Retina (tissue), 1 donor: ENCODE measurements at regions not wholly inside any gene's neighbourhood (a gene's known extent, or its start where the extent isn't known, plus 50 kb on each side); places are given as distances from the start of the nearest gene placed in this dataset.
"Not testable (repeated sequence)": the region's sequence is repeated elsewhere in the genome, so short reads cannot be mapped to it uniquely, and the experiment has no call there.

ENCODE experiments used
- DNase-seq: peaks from one replicate; pipeline ENCODE4 v3.0.0-alpha.2; 2016

GRCh38 chr19:30804751-30805150 is 432.6 kb downstream of the ZNF536 start:
- no peak for DNase-seq

DNA sequence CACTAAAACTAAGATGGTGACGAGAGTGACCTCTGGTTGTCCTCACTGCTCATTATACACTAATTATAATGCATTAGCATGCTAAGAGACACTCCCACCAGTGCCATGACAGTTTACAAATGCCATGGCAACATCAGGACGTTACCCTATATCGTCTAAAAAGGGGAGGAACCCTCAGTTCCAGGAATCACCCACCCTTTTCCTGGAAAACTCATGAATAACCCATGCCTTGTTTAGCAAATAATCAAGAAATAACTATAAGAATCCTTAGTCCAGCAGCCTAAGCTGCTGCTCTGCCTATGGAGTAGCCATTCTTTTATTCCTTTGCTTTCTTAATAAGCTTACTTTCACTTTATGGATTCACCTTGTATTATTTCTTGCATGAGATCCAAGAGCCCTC is 432.1 kb downstream of the ZNF536 start:
- not testable (repeated sequence) for DNase-seq

DNA sequence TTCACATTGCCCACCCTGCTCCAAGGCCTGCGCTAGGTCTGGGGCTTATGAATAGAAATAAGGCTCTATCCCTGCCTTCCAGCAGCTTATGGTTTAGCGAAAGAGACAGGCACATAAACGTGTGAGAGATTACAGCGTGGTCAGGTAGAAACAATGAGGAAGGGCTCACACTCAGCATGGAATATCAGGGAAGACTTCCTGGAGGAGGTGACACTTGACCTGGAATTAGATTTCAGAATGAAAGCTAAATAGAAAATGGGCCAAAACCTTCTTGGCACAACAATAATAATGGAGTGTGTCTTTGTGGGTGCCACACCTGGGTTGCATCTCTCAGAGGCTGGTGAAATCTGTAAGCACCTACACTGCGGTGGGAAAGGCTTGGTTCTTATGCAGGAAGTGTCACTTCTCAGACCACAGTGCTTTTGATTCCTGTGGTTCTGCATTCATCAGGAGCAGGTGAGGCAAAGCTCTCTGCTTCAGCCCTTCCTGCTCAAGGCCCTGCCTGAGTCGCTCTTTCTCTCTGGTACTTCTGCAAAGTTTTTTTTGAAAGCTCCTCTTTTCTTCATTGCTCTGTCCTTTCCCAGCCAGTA is 430.3 kb downstream of the ZNF536 start:
- DNase-seq: no peak

DNA sequence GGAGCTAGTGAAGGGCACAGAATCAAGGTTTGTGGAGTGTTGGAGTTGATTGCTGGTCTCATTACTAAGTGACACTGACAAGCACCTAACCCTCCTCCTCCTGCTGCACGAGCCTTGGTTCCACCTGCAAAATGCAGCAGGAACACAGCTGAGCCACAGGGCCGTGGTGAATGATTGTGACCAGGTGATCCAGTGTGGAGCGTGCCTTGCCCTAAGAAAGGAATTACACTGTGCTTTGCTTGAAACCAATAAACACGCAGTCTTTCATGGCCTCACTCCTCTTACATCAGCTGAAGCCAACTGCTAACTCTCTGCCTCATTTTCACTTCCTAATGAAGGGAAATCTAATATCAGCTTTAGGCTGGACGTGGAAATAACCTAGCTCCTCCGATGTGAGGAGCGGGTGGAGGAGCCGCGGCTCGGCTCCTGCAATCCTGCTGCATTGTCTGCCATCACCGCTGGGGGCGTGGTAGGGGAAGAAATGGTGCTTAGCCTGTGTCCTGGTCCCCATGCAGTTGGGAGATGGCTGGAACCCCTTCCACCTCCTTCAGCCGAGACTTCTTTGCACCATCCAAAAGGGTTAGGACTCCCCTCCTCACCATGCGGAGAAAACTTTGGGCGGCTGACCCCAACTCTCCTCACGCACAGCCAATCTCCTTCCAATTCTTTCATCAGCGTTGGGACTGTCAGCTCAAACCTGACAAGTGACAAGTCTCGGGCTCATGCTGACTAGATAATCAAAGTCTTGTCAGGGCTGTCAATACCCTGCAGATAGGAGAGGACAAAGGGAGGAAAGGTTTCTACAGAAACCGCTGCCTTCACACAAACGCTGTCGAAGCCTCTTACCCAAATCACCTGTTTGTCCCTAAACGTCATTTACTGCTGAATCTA is 427.9 kb downstream of the ZNF536 start:
- DNase-seq: peak; percentile 69

DNA sequence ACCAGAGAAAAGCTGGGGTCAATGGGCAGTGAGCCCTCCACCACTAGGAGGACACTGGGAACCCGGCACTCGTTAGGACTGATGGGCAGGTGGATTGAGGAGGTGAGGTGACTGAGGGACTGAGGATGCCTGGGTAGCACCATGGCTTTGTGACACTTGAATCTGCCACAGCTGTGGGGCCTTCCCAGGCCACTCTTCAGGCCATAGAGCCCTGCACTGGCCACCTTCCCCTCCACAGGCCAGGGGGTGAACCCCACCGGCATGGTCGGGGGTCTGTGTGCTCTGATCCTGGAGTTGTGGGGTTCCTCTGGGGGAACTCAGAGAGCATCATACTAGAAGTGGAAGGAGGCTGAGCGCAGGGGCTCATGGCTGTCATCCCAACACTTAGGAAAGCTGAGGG is 423.5 kb downstream of the ZNF536 start:
- no peak for DNase-seq

GRCh38 chr19:30792561-30793505 is 420.6 kb downstream of the ZNF536 start:
- no peak for DNase-seq

DNA sequence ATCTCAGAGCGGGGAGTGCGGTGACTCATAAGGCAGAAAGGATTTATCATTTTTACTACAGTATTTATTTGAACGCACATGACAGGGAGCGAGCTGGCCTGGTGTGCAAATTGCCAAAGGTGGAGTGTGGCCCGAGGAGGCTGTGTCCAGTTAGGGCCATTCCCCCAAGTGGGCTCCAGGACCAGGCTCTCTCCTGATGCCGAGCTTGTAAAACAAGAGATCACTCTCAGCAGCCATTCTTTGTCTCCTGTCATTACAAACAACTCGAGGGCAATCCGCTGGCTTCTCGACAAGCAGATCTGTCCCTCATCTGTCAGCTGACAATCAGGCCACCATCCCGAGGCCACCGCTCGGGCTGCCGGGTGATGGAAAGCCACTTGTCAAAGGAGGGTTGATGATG is 418.9 kb downstream of the ZNF536 start:
- no peak for DNase-seq

- DNase-seq: no peak
Measured at GRCh38 chr19:30790056-30790680, 418.0 kb downstream of the ZNF536 start.

- DNase-seq: no peak
Measured at GRCh38 chr19:30788105-30788765, 416.1 kb downstream of the ZNF536 start.

GRCh38 chr19:30785458-30786137 is 413.4 kb downstream of the ZNF536 start:
- no peak for DNase-seq

DNA sequence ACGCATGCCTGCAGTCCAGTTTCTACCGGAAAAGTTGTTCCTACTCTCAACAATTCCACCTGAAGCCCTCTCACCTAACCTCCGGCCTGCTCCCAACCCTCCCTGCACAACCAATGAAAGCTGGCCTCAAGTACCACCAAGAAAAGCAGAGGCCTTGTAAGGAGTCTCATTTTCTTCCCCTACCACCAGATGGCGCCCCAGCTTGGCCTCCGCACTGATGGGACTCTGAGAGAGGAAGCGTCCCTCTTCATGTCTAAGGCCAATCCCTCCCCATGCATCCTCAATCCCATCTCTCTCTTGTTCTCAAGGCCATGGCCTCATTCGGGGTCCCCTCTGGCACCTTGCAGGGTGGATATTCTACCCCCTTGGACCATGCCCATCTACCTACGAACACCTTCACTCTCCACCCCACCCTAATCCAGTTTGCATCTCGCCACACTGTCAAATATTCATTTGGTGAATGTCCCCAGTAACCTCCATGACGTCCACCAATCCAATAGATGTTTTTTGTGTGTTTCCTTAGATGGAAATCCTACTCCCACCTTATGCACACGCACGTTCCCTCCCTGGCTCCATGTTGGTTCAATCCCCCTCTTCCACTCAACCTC is 412.8 kb downstream of the ZNF536 start:
- DNase-seq: no peak

- DNase-seq: no peak
Measured at GRCh38 chr19:30783936-30784335, 411.8 kb downstream of the ZNF536 start.

- DNase-seq: no peak
Measured at GRCh38 chr19:30783212-30783611, 411.0 kb downstream of the ZNF536 start.

GRCh38 chr19:30781519-30781918 is 409.3 kb downstream of the ZNF536 start:
- DNase-seq: no peak

DNA sequence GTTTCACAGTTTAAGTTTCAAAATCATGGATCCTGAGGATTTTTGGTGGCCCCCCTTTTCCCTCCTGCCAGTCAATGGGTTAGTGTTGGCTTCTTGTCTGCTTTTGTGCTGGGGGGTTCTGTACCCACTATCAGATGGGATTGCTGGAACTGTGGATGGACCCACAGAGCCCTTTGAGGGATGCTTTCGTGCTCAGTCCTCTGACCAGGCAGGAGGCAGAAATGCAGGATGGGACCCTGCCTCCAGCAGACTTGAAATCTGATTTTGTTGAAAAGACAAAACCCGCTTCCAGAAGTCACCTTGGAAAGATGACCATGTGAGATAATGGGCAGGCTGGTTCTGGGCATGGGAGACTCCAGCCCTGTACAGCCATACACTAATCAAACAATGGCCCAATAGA is 408.9 kb downstream of the ZNF536 start:
- DNase-seq: no peak

DNA sequence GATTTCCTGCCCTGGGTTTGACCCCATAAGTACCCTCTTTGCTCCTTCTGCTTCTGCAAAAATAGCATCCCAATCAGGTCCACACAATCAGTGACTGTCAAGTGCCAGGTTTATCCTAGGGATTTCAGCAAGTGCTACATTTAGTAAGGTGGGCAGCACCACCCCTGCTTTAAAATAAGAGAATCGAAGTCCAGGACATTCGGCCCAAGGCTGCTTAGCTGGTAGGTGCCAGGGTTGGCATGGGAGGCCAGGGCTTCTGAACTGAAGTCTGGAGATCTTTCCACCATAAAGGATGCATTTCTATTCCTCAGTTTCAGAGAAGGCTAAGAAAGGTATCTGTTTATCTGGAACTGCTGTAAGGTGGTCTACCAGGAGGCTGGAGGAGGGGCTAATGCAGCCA is 408.3 kb downstream of the ZNF536 start:
- no peak for DNase-seq

GRCh38 chr19:30780032-30780431 is 407.8 kb downstream of the ZNF536 start:
- DNase-seq: no peak

- no peak for DNase-seq
Measured at GRCh38 chr19:30778961-30779715, 407.0 kb downstream of the ZNF536 start.

DNA sequence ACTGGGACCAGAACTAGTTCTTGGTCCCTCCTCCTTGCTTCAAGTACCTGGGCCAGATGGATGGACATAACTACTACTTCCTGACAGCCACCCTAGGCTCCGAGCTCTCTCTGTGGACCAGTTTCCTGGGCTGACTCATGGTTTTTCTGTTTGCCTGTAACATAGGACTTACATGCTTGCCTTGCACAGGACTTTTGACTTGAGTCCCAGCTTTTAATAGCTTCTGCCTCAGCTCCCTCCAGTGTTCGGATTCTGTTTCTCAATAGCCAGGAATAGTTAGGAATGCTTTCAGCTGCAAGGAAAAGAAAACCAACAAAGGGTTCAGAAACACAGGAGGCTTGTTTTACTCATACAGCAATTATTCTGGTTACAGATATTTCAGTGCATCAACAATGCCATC is 405.9 kb downstream of the ZNF536 start:
- DNase-seq: no peak

GRCh38 chr19:30775956-30776355 is 403.8 kb downstream of the ZNF536 start:
- DNase-seq: no peak
